Activated CD4-positive, CD25-positive, alpha-beta regulatory T cell (primary cell): ENCODE measurements at regions not wholly inside any gene's neighbourhood (a gene's known extent, or its start where the extent isn't known, plus 50 kb on each side); places are given as distances from the start of the nearest gene placed in this dataset.
"Not testable (repeated sequence)": the region's sequence is repeated elsewhere in the genome, so short reads cannot be mapped to it uniquely, and the experiment has no call there.

Experiments
- DNase-seq, 4 experiments: peaks; one replicate each; lab custom pipeline; 2025; lab: John Stamatoyannopoulos, UW

DNA sequence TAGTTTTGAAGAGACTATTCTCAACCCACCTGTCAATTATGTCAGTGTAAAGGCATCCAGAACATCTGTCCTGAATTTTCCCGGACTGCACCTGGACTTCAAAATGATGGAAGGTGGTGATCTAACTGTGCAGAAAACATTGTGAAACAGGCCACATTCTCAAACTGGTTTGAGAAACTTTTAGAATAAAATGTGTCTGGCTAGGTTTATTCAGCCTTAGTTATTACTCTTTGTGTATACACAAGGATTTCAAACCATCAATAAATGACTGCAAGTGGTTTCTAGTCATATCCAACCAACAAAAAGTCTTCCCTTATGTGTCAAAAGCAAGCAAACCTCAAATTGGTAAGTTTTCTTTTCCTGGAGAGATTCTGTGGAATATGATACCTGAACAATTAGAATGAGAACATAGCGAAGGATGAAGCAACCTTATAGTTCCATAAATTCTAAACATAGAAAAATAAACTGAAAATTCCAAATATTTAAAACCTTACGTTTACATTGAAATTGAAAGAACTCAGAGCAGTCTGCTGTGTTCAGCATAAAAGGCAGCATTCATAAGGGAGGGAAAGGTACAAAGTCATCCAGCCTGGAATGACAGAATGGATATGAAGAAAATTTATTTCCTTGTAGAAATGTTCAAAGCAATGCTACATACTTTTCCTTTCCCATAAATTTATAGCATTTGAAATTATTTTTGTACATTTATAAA is 306.6 kb upstream of the TGFBR2 start:
- DNase-seq, result no peak

DNA sequence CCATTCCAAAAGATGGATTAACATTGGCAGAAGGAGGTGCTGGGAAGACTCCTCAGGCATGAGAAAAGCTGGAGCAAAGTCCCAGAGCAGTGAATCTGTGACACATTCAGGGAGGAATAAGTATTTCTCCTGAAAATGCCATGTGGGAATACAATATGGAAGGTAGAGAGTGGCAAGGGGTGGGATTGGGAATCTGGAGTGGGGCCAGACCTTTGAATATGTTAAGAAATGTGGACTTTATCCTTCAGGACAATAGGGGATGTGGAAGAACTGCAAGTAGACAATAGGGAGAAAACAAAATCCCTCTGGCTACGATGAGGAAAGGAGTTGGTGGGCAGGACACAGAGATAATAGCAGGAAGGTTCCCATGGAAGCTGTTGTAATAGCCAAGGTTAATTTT is 305.6 kb upstream of the TGFBR2 start:
- DNase-seq, result no peak

DNA sequence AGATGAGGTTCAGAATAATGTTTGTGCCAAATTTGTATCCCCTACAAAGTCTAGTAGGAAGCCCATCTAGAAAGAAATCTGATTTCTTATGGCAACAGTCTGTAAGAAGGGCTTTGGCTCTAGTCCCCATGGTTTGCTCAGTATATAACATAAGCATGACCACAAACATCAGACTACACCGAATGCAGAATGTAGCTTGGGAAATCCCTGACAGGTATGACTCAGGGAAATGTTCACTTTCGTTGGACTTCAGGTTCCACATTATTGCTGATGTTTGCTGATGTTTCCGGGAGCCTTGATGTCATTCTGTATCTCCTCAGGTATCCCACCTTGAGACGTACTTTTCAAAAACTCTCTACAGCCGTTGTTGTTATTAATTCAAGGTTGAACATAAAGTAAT is 304.4 kb upstream of the TGFBR2 start:
- no peak for DNase-seq

DNA sequence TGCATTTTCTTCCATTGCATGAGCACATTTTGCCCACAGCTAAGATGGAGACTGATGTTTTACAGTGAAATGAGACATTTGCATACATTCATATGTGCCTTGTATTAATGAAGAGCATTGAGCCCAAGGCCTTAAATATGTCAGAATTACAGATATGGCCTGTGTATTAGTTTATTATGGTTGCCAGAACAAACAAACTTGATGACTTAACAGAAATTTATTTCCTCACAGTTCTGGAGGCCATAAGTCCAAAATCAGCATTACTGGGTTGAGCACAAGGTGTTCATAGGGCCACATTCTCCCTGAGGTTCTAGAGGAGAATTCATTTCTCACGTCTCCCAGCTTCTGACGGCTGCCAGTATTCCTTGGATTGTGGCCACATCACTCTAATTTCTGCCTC is 302.6 kb upstream of the TGFBR2 start:
- DNase-seq, result no peak

DNA sequence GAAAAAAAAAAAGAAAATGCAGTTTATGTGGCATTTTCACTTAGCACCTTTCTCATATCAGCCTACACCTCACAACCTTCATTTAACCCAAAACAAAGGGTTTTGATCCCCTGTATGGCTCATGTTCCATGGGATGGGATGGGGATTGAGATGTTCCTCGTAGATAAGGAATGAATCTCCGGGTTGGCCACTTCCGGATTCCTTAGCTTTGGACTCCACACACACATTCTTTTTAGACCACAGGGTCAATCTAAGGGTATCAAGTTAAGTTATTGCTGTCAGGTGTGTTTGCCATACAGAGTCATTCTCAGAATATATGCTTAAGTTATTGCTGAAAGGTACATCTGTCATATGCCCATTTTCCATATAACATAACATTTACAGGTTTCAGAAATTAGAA is 301.4 kb upstream of the TGFBR2 start:
- no peak for DNase-seq

DNA sequence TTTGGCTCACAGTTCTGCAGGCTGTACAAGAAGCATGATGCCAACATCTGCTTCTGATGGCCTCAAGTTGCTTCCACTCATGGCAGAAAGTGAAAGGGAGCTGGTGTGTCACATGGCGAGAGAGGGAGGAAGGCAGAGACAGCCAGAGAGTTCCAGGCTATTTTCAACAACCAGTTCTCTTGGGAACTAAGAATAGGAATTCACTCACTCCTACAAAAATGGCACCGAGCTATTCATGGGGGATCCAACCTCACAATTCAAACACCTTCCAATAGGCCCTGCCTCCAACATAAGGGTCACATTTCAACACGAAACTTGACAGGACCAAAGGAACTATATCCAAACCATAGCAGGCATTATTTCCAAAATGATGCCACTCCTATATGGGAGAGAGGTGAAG is 299.5 kb upstream of the TGFBR2 start:
- no peak for DNase-seq

DNA sequence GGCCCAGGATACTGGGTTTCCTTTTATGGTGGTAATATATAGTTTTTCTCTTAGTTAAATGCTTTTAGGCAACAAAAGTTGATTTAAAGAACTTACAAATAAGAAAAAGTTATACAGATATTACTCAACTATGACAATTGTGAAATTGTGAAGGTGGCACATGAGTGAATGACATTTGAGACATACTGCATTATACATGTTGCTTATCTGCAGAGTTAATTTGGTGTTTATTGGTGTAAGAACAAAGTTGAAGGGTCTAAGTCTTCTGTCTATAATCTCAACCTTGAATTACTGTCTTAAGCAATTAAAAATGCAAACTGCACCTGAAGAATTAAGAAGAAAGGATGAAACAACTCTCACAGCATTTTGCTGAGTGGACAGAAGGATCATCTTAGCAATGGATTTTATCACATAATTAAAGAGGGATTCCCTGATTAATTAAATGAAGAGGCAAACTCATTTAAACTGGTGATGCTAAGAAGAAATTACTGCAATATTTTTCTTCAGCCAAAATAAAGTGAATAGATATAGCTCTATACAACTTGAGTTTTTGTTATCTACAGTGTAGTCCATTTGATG is 298.9 kb upstream of the TGFBR2 start:
- DNase-seq, result no peak

DNA sequence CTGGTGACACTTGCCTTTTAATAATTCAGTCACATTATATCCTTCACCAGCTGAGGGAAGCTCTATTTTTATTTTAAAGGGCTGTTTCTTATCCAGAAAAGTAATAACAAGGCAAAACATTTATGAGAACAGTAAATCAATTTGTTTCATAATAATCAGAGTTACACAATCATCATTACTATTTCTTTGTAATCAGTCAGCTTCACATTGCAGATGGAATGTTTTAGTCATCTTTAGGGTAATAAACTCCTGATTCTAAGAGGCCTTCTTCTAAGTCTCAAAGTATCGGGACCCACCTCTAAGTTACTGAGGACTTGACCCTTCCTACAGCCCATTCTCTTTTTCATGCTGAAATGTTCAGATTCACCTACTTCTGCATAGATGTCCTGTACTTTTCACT is 298.3 kb upstream of the TGFBR2 start:
- no peak for DNase-seq

DNA sequence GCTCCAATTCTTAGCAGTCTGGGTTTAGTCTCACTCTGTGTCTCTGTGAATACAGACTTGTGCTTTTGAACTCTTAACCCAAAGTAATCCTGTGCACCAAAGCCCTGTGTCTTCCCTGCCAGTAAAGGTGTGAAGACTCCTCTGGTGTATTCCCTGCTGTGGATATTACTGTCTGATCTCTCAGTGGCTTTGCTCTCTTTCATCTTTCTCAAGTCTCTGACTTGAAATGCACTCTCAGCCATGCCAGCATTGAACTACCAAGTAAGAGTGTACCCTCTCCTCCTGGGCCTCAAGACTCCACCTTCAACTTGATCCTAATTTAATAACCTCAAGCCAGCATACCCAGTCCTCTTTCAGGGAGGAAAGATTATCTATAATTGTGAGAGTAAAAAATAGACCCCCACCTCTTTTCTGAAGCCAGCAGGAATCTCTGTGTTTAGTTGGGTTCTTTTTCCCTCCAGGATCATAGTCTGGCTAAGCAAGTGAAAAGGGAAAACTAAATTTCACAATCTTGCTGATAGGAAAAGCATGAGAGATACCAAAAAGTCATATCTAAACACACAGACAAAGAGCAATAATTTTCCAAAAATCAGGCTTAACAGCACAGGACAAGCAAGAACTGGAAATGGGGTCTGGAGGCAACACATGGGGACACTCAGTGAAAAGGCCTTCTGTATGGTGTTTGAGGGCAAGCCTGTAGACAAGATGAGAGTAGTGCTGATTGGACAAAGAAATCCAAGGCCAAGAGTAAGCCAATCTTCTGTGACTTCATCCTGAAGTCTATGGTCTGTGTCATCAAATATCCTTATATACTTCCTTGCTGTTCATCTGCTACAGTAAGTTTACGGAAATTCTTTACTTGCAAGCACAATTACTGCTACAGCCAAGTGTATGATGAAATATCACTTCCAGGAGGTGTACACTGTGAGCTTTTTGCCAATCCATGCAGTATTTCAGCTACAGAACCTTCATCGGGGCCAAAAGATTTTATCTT is 296.1 kb upstream of the TGFBR2 start:
- no peak for DNase-seq

DNA sequence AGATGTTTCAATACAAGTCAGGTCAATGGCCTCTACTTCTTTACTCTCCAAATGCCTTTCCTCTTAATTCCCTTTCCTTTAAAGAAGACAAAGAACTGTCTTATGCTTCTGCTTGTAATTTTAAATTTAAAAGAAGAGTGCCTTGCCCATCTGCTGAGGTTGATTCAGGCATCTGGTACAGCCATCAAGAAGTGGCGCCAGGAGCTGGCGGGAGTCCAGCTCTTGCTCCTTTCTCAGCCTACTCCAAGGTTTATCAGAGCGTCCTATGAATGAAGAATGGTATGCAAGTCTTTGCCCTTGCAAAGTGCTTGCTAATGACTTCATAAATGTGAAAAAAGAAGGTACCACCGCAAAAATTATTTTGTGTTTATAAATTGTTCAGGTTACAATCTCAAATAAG is 294.6 kb upstream of the TGFBR2 start:
- DNase-seq, result no peak

DNA sequence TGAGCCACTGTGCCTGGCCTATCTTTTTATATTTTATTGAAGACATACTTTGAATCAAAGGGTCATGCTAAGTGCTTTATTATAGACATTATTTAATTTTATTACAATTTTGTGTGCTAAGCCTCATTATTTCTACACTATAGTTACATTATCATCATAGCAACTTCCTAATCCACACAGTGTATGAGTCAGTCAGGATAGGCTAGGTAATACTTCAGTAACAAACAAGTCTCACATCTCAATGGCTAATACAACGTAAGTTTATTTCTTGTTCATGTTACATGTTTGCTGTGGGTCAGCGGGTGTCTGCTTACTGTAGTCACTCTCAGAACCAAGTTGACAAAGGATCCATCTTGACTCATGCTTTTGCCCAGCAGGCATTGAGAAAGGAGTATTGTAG is 292.6 kb upstream of the TGFBR2 start:
- DNase-seq, result no peak

DNA sequence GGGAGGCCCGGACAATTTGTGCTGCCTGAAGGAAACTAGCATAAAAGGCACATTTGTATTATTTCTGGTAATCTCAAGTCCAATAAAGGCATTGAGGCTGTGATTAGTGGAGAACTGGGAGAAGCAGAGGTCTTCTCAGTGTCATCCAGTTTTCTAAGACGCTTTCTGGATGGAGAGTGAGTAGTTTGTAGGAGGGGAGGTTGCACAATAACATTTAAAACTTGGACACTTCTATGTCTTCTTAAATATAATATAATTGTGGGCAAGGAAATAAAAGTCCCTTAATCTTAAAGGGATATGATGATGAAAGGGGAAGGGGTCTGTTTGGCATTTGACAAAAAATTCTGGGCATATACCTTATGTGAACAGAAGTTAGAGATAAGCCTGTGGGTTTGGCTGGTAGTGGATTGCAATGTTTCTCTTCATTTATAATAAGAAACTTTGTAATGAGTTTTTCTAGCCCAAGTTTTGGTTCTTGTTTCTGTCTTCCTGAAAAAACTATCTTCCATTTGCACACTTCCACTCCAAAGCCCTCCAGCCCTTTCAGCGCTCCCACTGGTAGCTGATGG is 291.6 kb upstream of the TGFBR2 start:
- DNase-seq, result no peak

DNA sequence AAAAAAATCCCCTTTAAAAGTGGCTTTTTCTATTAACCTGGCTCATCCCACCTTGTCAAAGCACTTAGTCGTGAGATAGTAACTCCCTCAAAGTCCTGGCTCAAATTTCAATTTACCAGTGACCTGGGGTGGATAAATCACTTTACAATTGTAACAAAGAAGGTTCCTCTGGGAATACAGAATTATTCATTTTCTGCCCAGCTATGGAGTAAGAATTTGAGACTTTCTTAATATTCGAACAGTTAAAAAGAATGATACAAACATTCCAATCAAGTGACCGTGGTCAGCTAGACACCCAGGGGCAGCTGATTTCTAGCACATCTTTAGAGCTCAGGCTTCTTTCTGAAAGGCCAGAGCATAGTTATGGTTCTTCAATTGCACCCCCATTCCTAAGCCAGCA is 291.0 kb upstream of the TGFBR2 start:
- no peak for DNase-seq

DNA sequence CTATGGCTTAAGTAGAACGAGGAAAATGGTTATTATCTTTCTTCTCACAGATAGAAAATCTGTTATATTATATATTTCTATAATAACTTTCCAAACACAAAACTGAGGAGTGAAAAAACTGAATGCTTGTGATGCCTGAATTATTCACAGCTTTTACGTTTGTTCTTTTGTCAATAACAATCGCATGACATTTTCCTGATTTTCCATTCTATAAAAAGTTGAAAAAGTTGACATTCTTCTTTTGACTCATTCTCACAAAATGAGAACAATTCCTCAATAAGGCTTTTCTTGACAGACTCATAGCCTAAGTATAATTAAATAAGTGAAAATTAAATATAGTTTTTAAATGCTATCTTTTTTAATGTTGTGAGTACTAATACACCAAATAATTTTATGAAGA is 288.8 kb upstream of the TGFBR2 start:
- DNase-seq, result no peak

DNA sequence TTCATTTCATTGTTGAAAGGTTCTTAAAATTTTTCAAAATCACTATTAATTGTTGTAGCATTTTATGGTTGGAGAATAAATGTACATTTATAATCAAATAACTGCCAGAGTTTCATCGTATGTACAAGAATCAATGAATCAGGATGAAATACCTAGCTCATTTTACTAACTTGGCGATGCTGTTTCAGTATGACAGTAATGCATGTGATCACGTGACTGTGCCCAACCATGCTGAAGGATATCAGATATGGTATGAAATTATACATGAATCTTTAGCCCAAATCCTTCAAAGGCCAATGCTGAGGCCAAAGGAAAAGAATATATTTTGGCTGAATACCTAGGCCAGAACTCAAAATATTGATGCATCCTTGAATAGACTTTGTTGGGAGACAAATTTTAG is 288.3 kb upstream of the TGFBR2 start:
- DNase-seq, result no peak

DNA sequence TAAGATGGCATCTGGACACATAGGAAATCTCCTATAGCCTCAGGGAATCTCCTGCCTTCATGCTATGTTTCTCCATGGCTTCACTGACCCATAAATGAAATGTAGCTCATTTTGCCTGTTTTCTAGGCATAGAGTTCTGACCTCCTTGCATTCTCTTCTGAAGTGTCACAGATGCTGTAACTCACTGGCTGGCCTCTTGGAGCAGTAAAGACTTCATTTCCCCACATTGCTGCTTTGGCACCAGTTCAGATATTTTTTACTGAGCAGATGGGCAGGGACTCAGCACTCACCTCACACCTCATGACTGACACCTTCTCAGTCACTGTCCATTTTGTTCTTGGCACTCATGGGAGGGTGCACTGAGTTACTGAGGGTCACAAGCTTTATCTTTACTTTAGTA is 286.7 kb upstream of the TGFBR2 start:
- peak in 1 of 4 experiments; percentile 1 for DNase-seq

DNA sequence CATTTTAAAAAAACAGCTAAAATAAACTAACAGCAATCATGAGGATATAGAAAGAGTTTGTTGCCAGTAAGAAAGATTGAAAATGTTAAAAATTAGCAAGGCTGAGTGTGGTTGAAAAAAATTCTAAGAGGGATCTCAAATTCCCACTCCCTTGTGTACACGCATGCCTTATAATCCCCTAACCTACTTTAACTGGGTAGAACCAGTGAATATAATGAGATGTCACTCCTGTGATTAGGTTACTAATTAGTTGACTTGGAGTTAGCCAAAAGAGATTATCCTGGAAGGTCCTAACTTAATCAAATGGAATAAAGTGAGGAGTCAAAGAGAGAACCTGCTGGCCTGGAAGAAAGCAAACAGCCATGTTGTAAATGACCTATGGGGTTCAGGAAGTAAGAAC is 286.0 kb upstream of the TGFBR2 start:
- no peak for DNase-seq

DNA sequence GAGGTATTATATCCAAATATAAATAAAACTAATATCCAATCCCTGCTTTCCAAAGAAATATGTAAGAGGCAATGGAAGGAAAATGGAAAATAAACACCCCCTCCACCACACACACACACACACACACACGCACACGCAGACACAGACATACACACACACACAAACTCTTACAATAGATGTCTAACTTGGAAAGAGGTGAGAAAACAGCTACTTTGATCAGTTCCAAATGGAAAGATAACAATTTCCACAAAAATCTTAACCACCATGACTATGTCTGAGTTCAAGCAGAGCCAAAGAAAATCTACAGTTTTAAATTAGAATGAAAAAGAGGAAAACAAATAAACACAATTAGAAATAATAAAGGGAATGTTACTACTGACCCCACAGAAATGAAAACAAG is 285.3 kb upstream of the TGFBR2 start:
- DNase-seq, result no peak

DNA sequence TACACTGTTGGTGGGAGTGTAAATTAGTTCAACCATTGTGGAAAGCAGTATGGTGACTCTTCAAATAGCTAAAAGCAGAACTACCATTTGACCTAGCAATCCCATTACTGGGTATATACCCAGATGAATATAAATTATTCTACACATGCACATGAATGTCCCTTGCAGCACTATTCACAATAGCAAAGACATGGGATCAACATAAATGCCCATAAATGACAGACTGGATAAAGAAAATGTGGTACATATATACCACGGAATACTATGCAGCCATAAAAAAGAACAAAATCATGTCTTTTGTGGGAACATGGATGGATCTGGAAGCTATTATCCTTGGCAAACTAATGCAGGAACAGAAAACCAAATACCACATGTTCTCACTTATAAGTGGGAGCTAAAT is 282.8 kb upstream of the TGFBR2 start:
- not testable (repeated sequence) for DNase-seq

DNA sequence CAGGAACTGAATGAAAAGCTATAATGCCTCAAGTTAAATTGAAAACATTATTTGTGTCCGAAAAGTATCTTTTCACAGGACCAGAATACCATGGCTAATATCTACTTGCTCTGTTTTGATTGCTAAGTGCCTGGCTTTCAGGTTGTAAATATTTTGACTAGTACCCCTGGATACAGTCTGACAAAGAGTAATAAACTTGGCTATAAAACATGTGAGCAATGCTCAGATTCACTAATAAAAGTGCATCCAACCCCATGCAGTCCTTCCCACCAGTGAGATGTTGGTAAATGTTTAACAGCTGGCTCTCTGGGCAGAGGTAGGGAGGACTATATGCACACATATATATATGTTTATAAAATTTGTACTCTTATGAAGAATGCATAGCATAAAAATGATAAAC is 281.8 kb upstream of the TGFBR2 start:
- no peak for DNase-seq

DNA sequence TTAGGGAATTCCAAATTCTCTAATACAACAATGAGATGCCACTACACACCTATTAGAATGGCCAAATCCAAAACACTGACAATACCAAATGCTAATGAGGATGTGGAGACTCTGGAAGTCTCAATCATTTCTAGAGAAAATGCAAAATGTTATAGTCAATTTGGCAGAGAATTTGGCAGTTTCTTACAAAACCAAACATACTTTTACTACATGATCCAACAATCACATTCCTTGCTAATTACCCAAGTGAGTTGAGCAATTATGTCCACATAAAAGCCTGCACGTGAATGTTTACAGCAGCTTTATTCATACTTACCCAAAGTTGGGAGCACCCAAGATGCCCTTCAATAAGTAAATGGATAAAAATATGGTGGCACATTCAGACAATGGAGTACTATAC is 278.4 kb upstream of the TGFBR2 start:
- not testable (repeated sequence) for DNase-seq

DNA sequence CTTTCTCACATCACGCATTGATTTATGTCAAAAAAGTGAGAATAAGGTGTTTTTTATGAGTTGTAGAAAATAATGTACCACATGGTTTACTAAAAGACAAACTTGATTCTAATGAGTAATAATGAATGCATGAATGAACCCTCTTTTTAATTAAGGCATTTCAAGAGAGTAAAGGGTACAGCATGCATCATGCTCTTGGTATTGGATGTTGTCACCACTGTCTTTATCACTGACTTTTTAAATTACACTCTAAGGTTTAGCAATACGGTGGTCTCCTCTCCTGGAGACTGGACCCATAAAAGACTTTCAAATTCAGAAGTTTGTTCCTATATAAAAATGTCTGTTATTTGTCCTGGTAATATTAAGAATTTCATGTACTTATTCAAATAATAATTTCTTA is 277.5 kb upstream of the TGFBR2 start:
- not testable (repeated sequence) for DNase-seq

DNA sequence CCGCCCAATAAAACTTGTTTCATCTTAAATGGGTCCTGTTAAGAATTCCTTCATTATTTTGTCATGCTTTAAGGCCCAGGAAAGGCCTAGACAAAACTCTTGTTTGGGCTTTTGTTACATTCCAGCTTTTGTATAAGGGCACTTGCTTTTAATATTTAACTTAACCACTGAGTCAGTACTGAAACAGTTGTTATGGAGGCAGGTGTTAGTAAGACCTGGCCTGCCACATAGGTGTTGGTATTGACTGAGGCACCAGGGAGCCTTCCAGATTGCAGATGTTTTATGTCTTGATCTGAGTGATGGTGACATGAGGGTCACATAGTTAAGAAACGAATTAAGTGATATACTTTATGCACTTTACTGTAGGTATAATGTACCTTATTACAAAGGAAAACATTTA is 274.9 kb upstream of the TGFBR2 start:
- DNase-seq, result no peak
